GOT3 (cell line): ENCODE measurements at regions not wholly inside any gene's neighbourhood (a gene's known extent, or its start where the extent isn't known, plus 50 kb on each side); places are given as distances from the start of the nearest gene placed in this dataset.

Experiments
- DNase-seq: peaks from one replicate; lab custom pipeline; 2025; ENCODE audit warnings: mixed read lengths; lab: John Stamatoyannopoulos, UW

- no peak for DNase-seq
These were observed 1192.7 kb downstream of the KCNT2 start for GRCh38 chr1:195415584-195415983.

- DNase-seq, result no peak
These were observed 1213.7 kb downstream of the KCNT2 start for GRCh38 chr1:195394567-195394966.

GRCh38 chr1:195376190-195376589 is 1232.0 kb downstream of the KCNT2 start:
- no peak for DNase-seq

GRCh38 chr1:195373856-195374255 is 1234.4 kb downstream of the KCNT2 start:
- DNase-seq, result no peak

- no peak for DNase-seq
These were observed 1263.1 kb downstream of the KCNT2 start for GRCh38 chr1:195345149-195345548.

- no peak for DNase-seq
These were observed 1270.6 kb downstream of the KCNT2 start for GRCh38 chr1:195337646-195338045.

GRCh38 chr1:195336812-195337211 is 1271.4 kb downstream of the KCNT2 start:
- DNase-seq, result no peak

GRCh38 chr1:195335541-195335940 is 1272.7 kb downstream of the KCNT2 start:
- DNase-seq, result no peak

GRCh38 chr1:195332102-195332501 is 1276.1 kb downstream of the KCNT2 start:
- DNase-seq, result no peak

GRCh38 chr1:195328681-195329080 is 1279.6 kb downstream of the KCNT2 start:
- no peak for DNase-seq

GRCh38 chr1:195328102-195328501 is 1280.1 kb downstream of the KCNT2 start:
- DNase-seq, result no peak

GRCh38 chr1:195327361-195327760 is 1280.9 kb downstream of the KCNT2 start:
- DNase-seq, result no peak

- DNase-seq, result no peak
These were observed 1281.9 kb downstream of the KCNT2 start for GRCh38 chr1:195326325-195326724.

GRCh38 chr1:195325181-195325580 is 1283.1 kb downstream of the KCNT2 start:
- DNase-seq, result no peak

GRCh38 chr1:195306281-195306680 is 1302.0 kb downstream of the KCNT2 start:
- DNase-seq, result no peak

GRCh38 chr1:195294911-195295310 is 1313.3 kb downstream of the KCNT2 start:
- no peak for DNase-seq

- no peak for DNase-seq
These were observed 1329.6 kb downstream of the KCNT2 start for GRCh38 chr1:195278644-195279043.

GRCh38 chr1:195275710-195276109 is 1332.5 kb downstream of the KCNT2 start:
- no peak for DNase-seq

- DNase-seq, result no peak
These were observed 1356.3 kb downstream of the KCNT2 start for GRCh38 chr1:195251900-195252299.

GRCh38 chr1:195243492-195243891 is 1364.7 kb downstream of the KCNT2 start:
- no peak for DNase-seq

GRCh38 chr1:195241066-195241465 is 1367.2 kb downstream of the KCNT2 start:
- no peak for DNase-seq

- DNase-seq, result no peak
These were observed 1369.9 kb downstream of the KCNT2 start for GRCh38 chr1:195238313-195238712.

- DNase-seq, result no peak
These were observed 1371.0 kb downstream of the KCNT2 start for GRCh38 chr1:195236991-195237889.
